Glutamatergic neuron (in vitro differentiated cells): ENCODE measurements at regions not wholly inside any gene's neighbourhood (a gene's known extent, or its start where the extent isn't known, plus 50 kb on each side); places are given as distances from the start of the nearest gene placed in this dataset.

Source experiments
- DNase-seq: peaks from one replicate; pipeline ENCODE4 v3.0.0; 2022
- H3K27ac Mint-ChIP-seq: one replicate; pipeline ENCODE4 v1.8.0; 2020; ENCODE audit warnings: mild to moderate bottlenecking, mixed read lengths, inconsistent platforms; ENCODE audit not compliant: unreplicated experiment
- H3K27me3 Mint-ChIP-seq: one replicate; pipeline ENCODE4 v1.8.0; 2020; ENCODE audit warnings: mild to moderate bottlenecking, moderate library complexity, mixed read lengths, inconsistent platforms; ENCODE audit not compliant: unreplicated experiment
- H3K36me3 Mint-ChIP-seq: one replicate; pipeline ENCODE4 v1.8.0; 2020; ENCODE audit warnings: mild to moderate bottlenecking, mixed read lengths, inconsistent platforms; ENCODE audit not compliant: unreplicated experiment
- H3K4me1 Mint-ChIP-seq: one replicate; pipeline ENCODE4 v1.8.0; 2020; ENCODE audit warnings: mild to moderate bottlenecking, low read depth, mixed read lengths, inconsistent platforms; ENCODE audit not compliant: unreplicated experiment
- H3K4me3 Mint-ChIP-seq: one replicate; pipeline ENCODE4 v1.8.0; 2020; ENCODE audit warnings: mild to moderate bottlenecking, mixed read lengths, inconsistent platforms; ENCODE audit not compliant: unreplicated experiment
- H3K9me3 Mint-ChIP-seq: one replicate; pipeline ENCODE4 v1.8.0; 2020; ENCODE audit warnings: mild to moderate bottlenecking, moderate library complexity, mixed read lengths, inconsistent platforms; ENCODE audit not compliant: unreplicated experiment
- CTCF ChIP-seq: fragments of 200-600 bp; sonication (generic); IDR thresholded peaks from one replicate; pipeline ENCODE4 v1.5.0; 2021; ENCODE audit not compliant: partially characterized antibody, unreplicated experiment

- Mint-ChIP-seq H3K4me1 (no peaks in the 10 kb centered on the region), H3K27me3 (no peaks in the 10 kb centered on the region), H3K36me3 (no peaks in the 10 kb centered on the region), H3K4me3 (no peak overlapping the region), H3K27ac (no peak overlapping the region), H3K9me3 (no peaks in the 10 kb centered on the region)
- DNase-seq = no peak
- no peak for TF ChIP-seq CTCF
These were observed 85.4 kb upstream of the FAT1 start for GRCh38 chr4:186809070-186809469.

GRCh38 chr4:186810613-186811150, 87.0 kb upstream of the FAT1 start:
- TF ChIP-seq CTCF = no peak
- DNase-seq = no peak
- H3K4me3 Mint-ChIP-seq = no peak overlapping the region
- H3K9me3 Mint-ChIP-seq = no peaks in the 10 kb centered on the region
- H3K27ac Mint-ChIP-seq = no peak overlapping the region
- H3K4me1 Mint-ChIP-seq = no peaks in the 10 kb centered on the region
- no peaks in the 10 kb centered on the region for H3K27me3 Mint-ChIP-seq
- H3K36me3 Mint-ChIP-seq = no peaks in the 10 kb centered on the region

GRCh38 chr4:186812592-186812991, 88.9 kb upstream of the FAT1 start:
- Mint-ChIP-seq H3K4me1 (no peaks in the 10 kb centered on the region), H3K27me3 (no peaks in the 10 kb centered on the region), H3K36me3 (no peaks in the 10 kb centered on the region), H3K4me3 (no peak overlapping the region), H3K9me3 (no peaks in the 10 kb centered on the region), H3K27ac (no peak overlapping the region)
- no peak for DNase-seq
- TF ChIP-seq CTCF = no peak

- no peak for DNase-seq
- Mint-ChIP-seq H3K9me3 (no peaks in the 10 kb centered on the region), H3K27ac (no peak overlapping the region), H3K4me3 (no peak overlapping the region), H3K36me3 (no peaks in the 10 kb centered on the region), H3K27me3 (peaks cover under 1% of the 10 kb centered on the region), H3K4me1 (no peaks in the 10 kb centered on the region)
- no peak for TF ChIP-seq CTCF
These were observed 89.9 kb upstream of the FAT1 start for GRCh38 chr4:186813377-186814068.

- peaks cover 2% of the 10 kb centered on the region for H3K4me1 Mint-ChIP-seq
- DNase-seq = no peak
- no peaks in the 10 kb centered on the region for H3K36me3 Mint-ChIP-seq
- no peaks in the 10 kb centered on the region for H3K9me3 Mint-ChIP-seq
- H3K27me3 Mint-ChIP-seq = peaks cover 2% of the 10 kb centered on the region
- no peak overlapping the region for H3K4me3 Mint-ChIP-seq
- H3K27ac Mint-ChIP-seq = no peak overlapping the region
- TF ChIP-seq CTCF = no peak
These were observed 90.9 kb upstream of the FAT1 start for GRCh38 chr4:186814535-186815070.
